Kidney (tissue), 13 donors: ENCODE measurements at regions not wholly inside any gene's neighbourhood (a gene's known extent, or its start where the extent isn't known, plus 50 kb on each side); places are given as distances from the start of the nearest gene placed in this dataset.

ENCODE experiments used
- DNase-seq, 5 donors: peaks; one replicate each; pipeline ENCODE4 v3.0.0-alpha.2; 2013 to 2020
- FAIRE-seq: peaks from 2 replicates; lab custom pipeline; 2012; peaks lifted over from hg19 to GRCh38; lab: Jason Lieb, UNC
- H3K27ac ChIP-seq, 2 donors: one replicate each; pipeline ENCODE4 v1.7.0; 2013; ENCODE audit warnings: low read depth in 2 of 2, low read length in 2 of 2, inconsistent platforms in 1 of 2
- H3K27me3 ChIP-seq: one replicate; pipeline ENCODE4 v1.7.1; 2013; ENCODE audit warnings: low read length, inconsistent platforms; ENCODE audit not compliant: control insufficient read depth, insufficient read depth
- H3K36me3 ChIP-seq, 3 donors: one replicate each; pipeline versions ENCODE4 v1.7.0 to v1.7.1; 2013; ENCODE audit warnings: low read length in 3 of 3, control low read depth in 1 of 3, inconsistent platforms in 1 of 3; ENCODE audit not compliant: insufficient read depth in 3 of 3, control insufficient read depth in 2 of 3
- H3K4me1 ChIP-seq, 3 donors: one replicate each; pipeline versions ENCODE4 v1.7.0 to v1.7.1; 2013; ENCODE audit warnings: low read length in 3 of 3, inconsistent platforms in 1 of 3, low read depth in 1 of 3; ENCODE audit not compliant: control insufficient read depth in 2 of 3, insufficient read depth in 2 of 3
- H3K4me3 ChIP-seq, 3 donors: one replicate each; pipeline versions ENCODE4 v1.7.0 to v1.8.1; 2013; ENCODE audit warnings: low read length in 3 of 3, control low read depth in 1 of 3, inconsistent platforms in 1 of 3
- H3K9ac ChIP-seq, 3 donors: one replicate each; pipeline versions ENCODE4 v1.7.0 to v1.7.1; 2013; ENCODE audit warnings: low read length in 3 of 3, control low read depth in 1 of 3, inconsistent platforms in 1 of 3
- H3K9me3 ChIP-seq, 3 donors: one replicate each; pipeline versions ENCODE4 v1.7.0 to v1.7.1; 2013; ENCODE audit warnings: low read length in 3 of 3, control low read depth in 1 of 3, inconsistent platforms in 1 of 3; ENCODE audit not compliant: control insufficient read depth in 2 of 3, insufficient read depth in 1 of 3
- CTCF ChIP-seq: IDR thresholded peaks from 3 replicates; pipeline ENCODE4 v1.5.1; 2012; ENCODE audit warnings: mild to moderate bottlenecking, moderate library complexity, borderline replicate concordance; ENCODE audit not compliant: insufficient read depth; ENCODE audit errors: extremely low read depth
- intact Hi-C: fragments of 100-400 bp; cut with DNase I; formaldehyde crosslinking; loops from one replicate; pipeline ENCODE4 v1.11.1; 2022
- donor health status: control.
- donor health status: control.
- donor health status: control.
- donor health status: control.
- donor health status: control.
- donor health status: DM: yes; HTN: yes; CAD: no.
- donor health status: Normal renal cell carcinoma (clear cell type).

- Histone ChIP-seq H3K36me3 (no peaks in the 10 kb centered on the region), H3K9me3 (no peaks in the 10 kb centered on the region), H3K4me3 (no peak overlapping the region), H3K4me1 (no peaks in the 10 kb centered on the region), H3K27ac (no peak overlapping the region), H3K27me3 (no peaks in the 10 kb centered on the region), H3K9ac (no peak overlapping the region)
- FAIRE-seq (no peak), DNase-seq (no peak)
- intact Hi-C loops = no loop called here
- TF ChIP-seq CTCF = no peak
These were observed 1212.6 kb downstream of the SLITRK5 start for GRCh38 chr13:88883741-88884140.

GRCh38 chr13:88887045-88887662 lies 1216.0 kb downstream of the SLITRK5 start:
- no peak for TF ChIP-seq CTCF
- no peak overlapping the region for H3K9ac ChIP-seq
- no peaks in the 10 kb centered on the region for H3K27me3 ChIP-seq
- no peaks in the 10 kb centered on the region for H3K9me3 ChIP-seq
- intact Hi-C loops = no loop called here
- no peak overlapping the region for H3K27ac ChIP-seq
- no peaks in the 10 kb centered on the region for H3K4me1 ChIP-seq
- no peak for DNase-seq
- no peak overlapping the region for H3K4me3 ChIP-seq
- no peaks in the 10 kb centered on the region for H3K36me3 ChIP-seq
- no peak for FAIRE-seq

- no peak for DNase-seq
- H3K4me1 ChIP-seq = no peaks in the 10 kb centered on the region
- no peak for TF ChIP-seq CTCF
- H3K36me3 ChIP-seq = no peaks in the 10 kb centered on the region
- H3K9ac ChIP-seq = no peak overlapping the region
- no peak overlapping the region for H3K27ac ChIP-seq
- H3K27me3 ChIP-seq = no peaks in the 10 kb centered on the region
- FAIRE-seq = no peak
- no peaks in the 10 kb centered on the region for H3K9me3 ChIP-seq
- intact Hi-C loops = no loop called here
- no peak overlapping the region for H3K4me3 ChIP-seq
These were observed 1224.2 kb downstream of the SLITRK5 start for GRCh38 chr13:88895261-88895941.

GRCh38 chr13:88896466-88896865 lies 1225.3 kb downstream of the SLITRK5 start:
- Histone ChIP-seq H3K4me3 (no peak overlapping the region), H3K9me3 (no peaks in the 10 kb centered on the region), H3K4me1 (no peaks in the 10 kb centered on the region), H3K27ac (no peak overlapping the region), H3K27me3 (no peaks in the 10 kb centered on the region), H3K9ac (no peak overlapping the region), H3K36me3 (no peaks in the 10 kb centered on the region)
- TF ChIP-seq CTCF = no peak
- DNase-seq (no peak), FAIRE-seq (no peak)
- intact Hi-C loops = no loop called here
